ENCODE measurements at regions not wholly inside any gene's neighbourhood (a gene's known extent, or its start where the extent isn't known, plus 50 kb on each side); places are given as distances from the start of the nearest gene placed in this dataset.

GRCh38 chr4:81623434-81623833 is 151.7 kb upstream of the RASGEF1B start:
- no peaks in the 10 kb centered on the region for H3K27me3 ChIP-seq
- no peak for TF ChIP-seq CTCF (IDR thresholded peaks at IDR 0.05)
- TF ChIP-seq POLR2A (IDR thresholded peaks at IDR 0.05; ENCODE audit: low read depth), result no peak
- no peak for TF ChIP-seq POLR2AphosphoS5 (IDR thresholded peaks at IDR 0.05)
- TF ChIP-seq EP300 (IDR thresholded peaks at IDR 0.05), result no peak
- intact Hi-C loops (cut with DNase I), result no loop called here
- no peaks in the 10 kb centered on the region for H3K36me3 ChIP-seq
- no peaks in the 10 kb centered on the region for H3K4me1 ChIP-seq
- no peaks in the 10 kb centered on the region for H3K9me3 ChIP-seq
- H3K4me3 ChIP-seq, result no peak overlapping the region
- no peak overlapping the region for H3K27ac ChIP-seq (replicated peaks in 1 of 4)
- no peak for DNase-seq (ENCODE audit: extremely low spot score)
- 44% methylated on average over 2 of the region's 2 CpGs for WGBS

- intact Hi-C loops (cut with DNase I), result no loop called here
Observed at GRCh38 chr4:81622474-81623184, 150.9 kb upstream of the RASGEF1B start.

DNA sequence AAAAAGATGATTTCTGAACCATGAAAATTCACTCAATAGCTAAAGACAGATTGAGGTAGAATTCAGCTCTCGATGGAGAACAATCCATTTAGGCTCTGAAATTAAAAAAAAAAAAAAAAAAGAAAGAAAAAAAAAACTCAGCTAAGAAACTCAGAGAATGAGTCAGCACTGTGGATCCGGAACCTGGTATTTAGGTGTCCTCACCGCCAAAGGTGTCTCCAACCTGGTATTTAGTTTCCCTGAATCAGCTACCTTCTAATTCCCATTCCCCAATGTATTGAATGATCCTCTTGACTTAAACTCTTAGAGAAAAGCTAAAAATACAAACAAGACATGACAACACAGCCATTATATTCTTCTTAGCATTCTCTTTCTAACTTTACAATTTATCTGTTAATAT is 150.3 kb upstream of the RASGEF1B start:
- H3K27ac ChIP-seq (replicated peaks in 1 of 4), result no peak overlapping the region
- TF ChIP-seq EP300 (IDR thresholded peaks at IDR 0.05), result no peak
- TF ChIP-seq POLR2AphosphoS5 (IDR thresholded peaks at IDR 0.05), result no peak
- TF ChIP-seq POLR2A (IDR thresholded peaks at IDR 0.05; ENCODE audit: low read depth), result no peak
- TF ChIP-seq CTCF (IDR thresholded peaks at IDR 0.05), result no peak
- H3K9me3 ChIP-seq, result no peaks in the 10 kb centered on the region
- no peaks in the 10 kb centered on the region for H3K27me3 ChIP-seq
- no peak for DNase-seq (ENCODE audit: extremely low spot score)
- intact Hi-C loops (cut with DNase I), result no loop called here
- H3K4me3 ChIP-seq, result no peak overlapping the region
- no peaks in the 10 kb centered on the region for H3K36me3 ChIP-seq
- no peaks in the 10 kb centered on the region for H3K4me1 ChIP-seq
- 56% methylated on average over 3 of the region's 3 CpGs for WGBS

More at GRCh38 chr4:81622474-81623184, 150.9 kb upstream of the RASGEF1B start:
- H3K4me3 ChIP-seq, result no peak overlapping the region
- H3K27me3 ChIP-seq, result no peaks in the 10 kb centered on the region
- no peaks in the 10 kb centered on the region for H3K36me3 ChIP-seq
- H3K9me3 ChIP-seq, result no peaks in the 10 kb centered on the region
- H3K27ac ChIP-seq (replicated peaks in 1 of 4), result no peak overlapping the region
- no peaks in the 10 kb centered on the region for H3K4me1 ChIP-seq
- TF ChIP-seq CTCF (IDR thresholded peaks at IDR 0.05) (no peak), POLR2A (IDR thresholded peaks at IDR 0.05; ENCODE audit: low read depth) (no peak), POLR2AphosphoS5 (IDR thresholded peaks at IDR 0.05) (no peak), EP300 (IDR thresholded peaks at IDR 0.05) (no peak)
- DNase-seq (ENCODE audit: extremely low spot score), result no peak

DNA sequence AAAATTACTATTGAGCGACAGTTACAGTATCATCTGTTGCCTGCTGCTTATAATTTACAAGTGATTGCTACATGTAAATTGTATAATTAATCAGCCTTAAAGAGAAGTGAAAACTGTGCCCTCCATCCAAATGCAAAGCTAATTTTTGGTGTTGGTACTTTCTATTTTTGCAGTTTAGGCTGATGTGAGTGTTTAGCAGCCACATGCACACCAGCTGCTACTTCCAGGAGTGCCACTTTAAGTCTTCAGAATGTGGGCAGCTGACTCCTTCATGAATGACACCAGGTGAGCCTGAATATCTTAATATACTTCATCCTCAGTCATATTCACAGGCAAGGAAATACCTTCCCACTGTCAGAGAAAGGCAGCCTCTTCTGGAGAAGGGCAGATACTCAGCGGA is 149.8 kb upstream of the RASGEF1B start:
- Histone ChIP-seq H3K9me3 (no peaks in the 10 kb centered on the region), H3K27ac (replicated peaks in 1 of 4) (no peak overlapping the region), H3K27me3 (no peaks in the 10 kb centered on the region), H3K4me1 (no peaks in the 10 kb centered on the region), H3K4me3 (no peak overlapping the region), H3K36me3 (no peaks in the 10 kb centered on the region)
- WGBS, result 52% methylated on average over 2 of the region's 2 CpGs
- intact Hi-C loops (cut with DNase I), result no loop called here
- DNase-seq (ENCODE audit: extremely low spot score), result no peak
- no peak for TF ChIP-seq CTCF (IDR thresholded peaks at IDR 0.05)
- no peak for TF ChIP-seq EP300 (IDR thresholded peaks at IDR 0.05)
- TF ChIP-seq POLR2A (IDR thresholded peaks at IDR 0.05; ENCODE audit: low read depth), result no peak
- no peak for TF ChIP-seq POLR2AphosphoS5 (IDR thresholded peaks at IDR 0.05)

GRCh38 chr4:81620442-81620841 is 148.7 kb upstream of the RASGEF1B start:
- no peaks in the 10 kb centered on the region for H3K36me3 ChIP-seq
- H3K4me1 ChIP-seq, result no peaks in the 10 kb centered on the region
- no peak overlapping the region for H3K27ac ChIP-seq (replicated peaks in 1 of 4)
- intact Hi-C loops (cut with DNase I), result no loop called here
- DNase-seq (ENCODE audit: extremely low spot score), result no peak
- no peaks in the 10 kb centered on the region for H3K27me3 ChIP-seq
- WGBS, result 84% methylated on average over 1 of the region's 1 CpG
- H3K4me3 ChIP-seq, result no peak overlapping the region
- no peaks in the 10 kb centered on the region for H3K9me3 ChIP-seq
- TF ChIP-seq POLR2AphosphoS5 (IDR thresholded peaks at IDR 0.05), result no peak
- no peak for TF ChIP-seq POLR2A (IDR thresholded peaks at IDR 0.05; ENCODE audit: low read depth)
- no peak for TF ChIP-seq EP300 (IDR thresholded peaks at IDR 0.05)
- no peak for TF ChIP-seq CTCF (IDR thresholded peaks at IDR 0.05)
